ENCODE measurements at regions not wholly inside any gene's neighbourhood (a gene's known extent, or its start where the extent isn't known, plus 50 kb on each side); places are given as distances from the start of the nearest gene placed in this dataset.

DNA sequence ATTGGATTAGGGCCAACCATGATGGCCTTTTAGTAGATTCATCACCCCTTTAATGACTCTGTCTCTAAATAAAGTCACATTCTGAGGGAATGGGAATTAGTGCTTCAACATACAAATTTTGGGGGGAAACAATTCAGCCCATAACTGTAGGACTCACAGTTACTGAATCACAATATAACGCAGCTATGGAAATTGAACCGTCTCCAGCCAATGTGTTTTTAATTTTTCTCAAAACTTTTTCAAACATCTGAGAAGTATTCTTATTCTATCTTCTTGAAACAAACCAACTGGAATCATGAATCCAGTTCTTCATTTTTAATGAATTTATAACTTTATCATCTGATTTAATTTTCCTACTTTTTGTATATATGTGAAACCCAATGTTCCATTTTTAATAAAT, 373.1 kb upstream of the SYT4 start:
- TF ChIP-seq, protein P1, sequence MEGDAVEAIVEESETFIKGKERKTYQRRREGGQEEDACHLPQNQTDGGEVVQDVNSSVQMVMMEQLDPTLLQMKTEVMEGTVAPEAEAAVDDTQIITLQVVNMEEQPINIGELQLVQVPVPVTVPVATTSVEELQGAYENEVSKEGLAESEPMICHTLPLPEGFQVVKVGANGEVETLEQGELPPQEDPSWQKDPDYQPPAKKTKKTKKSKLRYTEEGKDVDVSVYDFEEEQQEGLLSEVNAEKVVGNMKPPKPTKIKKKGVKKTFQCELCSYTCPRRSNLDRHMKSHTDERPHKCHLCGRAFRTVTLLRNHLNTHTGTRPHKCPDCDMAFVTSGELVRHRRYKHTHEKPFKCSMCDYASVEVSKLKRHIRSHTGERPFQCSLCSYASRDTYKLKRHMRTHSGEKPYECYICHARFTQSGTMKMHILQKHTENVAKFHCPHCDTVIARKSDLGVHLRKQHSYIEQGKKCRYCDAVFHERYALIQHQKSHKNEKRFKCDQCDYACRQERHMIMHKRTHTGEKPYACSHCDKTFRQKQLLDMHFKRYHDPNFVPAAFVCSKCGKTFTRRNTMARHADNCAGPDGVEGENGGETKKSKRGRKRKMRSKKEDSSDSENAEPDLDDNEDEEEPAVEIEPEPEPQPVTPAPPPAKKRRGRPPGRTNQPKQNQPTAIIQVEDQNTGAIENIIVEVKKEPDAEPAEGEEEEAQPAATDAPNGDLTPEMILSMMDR (IDR thresholded peaks at IDR 0.05; ENCODE audit: insufficient read depth, low read length), result no peak
- TF ChIP-seq, protein P2, sequence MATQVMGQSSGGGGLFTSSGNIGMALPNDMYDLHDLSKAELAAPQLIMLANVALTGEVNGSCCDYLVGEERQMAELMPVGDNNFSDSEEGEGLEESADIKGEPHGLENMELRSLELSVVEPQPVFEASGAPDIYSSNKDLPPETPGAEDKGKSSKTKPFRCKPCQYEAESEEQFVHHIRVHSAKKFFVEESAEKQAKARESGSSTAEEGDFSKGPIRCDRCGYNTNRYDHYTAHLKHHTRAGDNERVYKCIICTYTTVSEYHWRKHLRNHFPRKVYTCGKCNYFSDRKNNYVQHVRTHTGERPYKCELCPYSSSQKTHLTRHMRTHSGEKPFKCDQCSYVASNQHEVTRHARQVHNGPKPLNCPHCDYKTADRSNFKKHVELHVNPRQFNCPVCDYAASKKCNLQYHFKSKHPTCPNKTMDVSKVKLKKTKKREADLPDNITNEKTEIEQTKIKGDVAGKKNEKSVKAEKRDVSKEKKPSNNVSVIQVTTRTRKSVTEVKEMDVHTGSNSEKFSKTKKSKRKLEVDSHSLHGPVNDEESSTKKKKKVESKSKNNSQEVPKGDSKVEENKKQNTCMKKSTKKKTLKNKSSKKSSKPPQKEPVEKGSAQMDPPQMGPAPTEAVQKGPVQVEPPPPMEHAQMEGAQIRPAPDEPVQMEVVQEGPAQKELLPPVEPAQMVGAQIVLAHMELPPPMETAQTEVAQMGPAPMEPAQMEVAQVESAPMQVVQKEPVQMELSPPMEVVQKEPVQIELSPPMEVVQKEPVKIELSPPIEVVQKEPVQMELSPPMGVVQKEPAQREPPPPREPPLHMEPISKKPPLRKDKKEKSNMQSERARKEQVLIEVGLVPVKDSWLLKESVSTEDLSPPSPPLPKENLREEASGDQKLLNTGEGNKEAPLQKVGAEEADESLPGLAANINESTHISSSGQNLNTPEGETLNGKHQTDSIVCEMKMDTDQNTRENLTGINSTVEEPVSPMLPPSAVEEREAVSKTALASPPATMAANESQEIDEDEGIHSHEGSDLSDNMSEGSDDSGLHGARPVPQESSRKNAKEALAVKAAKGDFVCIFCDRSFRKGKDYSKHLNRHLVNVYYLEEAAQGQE (IDR thresholded peaks at IDR 0.05; ENCODE audit: insufficient replicate concordance, low read depth), result no peak

Measured in HL-60 (cell line).